HG02763 (cell line): ENCODE measurements at regions not wholly inside any gene's neighbourhood (a gene's known extent, or its start where the extent isn't known, plus 50 kb on each side); places are given as distances from the start of the nearest gene placed in this dataset.
"Not testable (repeated sequence)": the region's sequence is repeated elsewhere in the genome, so short reads cannot be mapped to it uniquely, and the experiment has no call there.

Experiments used
- ATAC-seq: cut with Tn5 transposase; IDR thresholded peaks from one replicate; pipeline ENCODE4 v1.9.1; 2021; ENCODE audit warnings: mild to moderate bottlenecking, moderate library complexity; ENCODE audit not compliant: unreplicated experiment

- no peak for ATAC-seq
Observed at GRCh38 chr11:110514967-110515366, 85.2 kb downstream of the FDX1 start.

GRCh38 chr11:110517381-110517780 is 87.6 kb downstream of the FDX1 start:
- ATAC-seq = not testable (repeated sequence)

GRCh38 chr11:110518809-110519514 is 89.2 kb downstream of the FDX1 start:
- no peak for ATAC-seq

GRCh38 chr11:110519796-110520195 is 90.0 kb downstream of the FDX1 start:
- ATAC-seq = no peak

- no peak for ATAC-seq
Observed at GRCh38 chr11:110522471-110522870, 92.7 kb downstream of the FDX1 start.

GRCh38 chr11:110524238-110524637 is 94.5 kb downstream of the FDX1 start:
- ATAC-seq = no peak

GRCh38 chr11:110525883-110526282 is 96.1 kb downstream of the FDX1 start:
- peak; percentile 91 for ATAC-seq

GRCh38 chr11:110526323-110526722 is 96.6 kb downstream of the FDX1 start:
- peak; percentile 61 for ATAC-seq
